GM12873 (cell line): ENCODE measurements at regions not wholly inside any gene's neighbourhood (a gene's known extent, or its start where the extent isn't known, plus 50 kb on each side); places are given as distances from the start of the nearest gene placed in this dataset.

Experiments
- TF ChIP-seq, protein P1 (sequence below): IDR thresholded peaks from 2 replicates; pipeline ENCODE4 v1.5.1; 2012; ENCODE audit warnings: low read depth, mild to moderate bottlenecking, moderate library complexity, low read length, control low read depth; ENCODE audit not compliant: insufficient read depth; ENCODE audit errors: missing control alignments

DNA sequence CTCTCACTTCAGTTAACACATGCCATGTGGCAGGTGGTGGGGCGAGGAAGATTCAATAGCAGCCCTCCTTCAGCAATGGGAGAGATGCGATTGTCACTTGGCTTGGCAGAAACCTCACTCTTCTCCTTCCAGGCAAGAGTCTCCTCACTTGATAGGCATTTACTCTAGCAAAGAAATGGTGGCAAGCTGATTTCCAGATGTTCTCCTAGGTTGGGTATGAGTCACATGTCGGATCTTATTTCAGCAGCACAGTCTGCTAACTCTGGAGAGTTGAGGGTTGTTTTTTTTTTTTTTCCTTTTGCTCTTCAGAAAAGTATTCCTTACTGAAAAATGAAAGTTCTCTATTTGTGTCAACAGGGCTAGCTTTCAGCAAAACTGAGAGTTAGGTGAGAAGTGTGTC, 119.5 kb upstream of the CHRDL1 start:
- TF ChIP-seq, protein P1, sequence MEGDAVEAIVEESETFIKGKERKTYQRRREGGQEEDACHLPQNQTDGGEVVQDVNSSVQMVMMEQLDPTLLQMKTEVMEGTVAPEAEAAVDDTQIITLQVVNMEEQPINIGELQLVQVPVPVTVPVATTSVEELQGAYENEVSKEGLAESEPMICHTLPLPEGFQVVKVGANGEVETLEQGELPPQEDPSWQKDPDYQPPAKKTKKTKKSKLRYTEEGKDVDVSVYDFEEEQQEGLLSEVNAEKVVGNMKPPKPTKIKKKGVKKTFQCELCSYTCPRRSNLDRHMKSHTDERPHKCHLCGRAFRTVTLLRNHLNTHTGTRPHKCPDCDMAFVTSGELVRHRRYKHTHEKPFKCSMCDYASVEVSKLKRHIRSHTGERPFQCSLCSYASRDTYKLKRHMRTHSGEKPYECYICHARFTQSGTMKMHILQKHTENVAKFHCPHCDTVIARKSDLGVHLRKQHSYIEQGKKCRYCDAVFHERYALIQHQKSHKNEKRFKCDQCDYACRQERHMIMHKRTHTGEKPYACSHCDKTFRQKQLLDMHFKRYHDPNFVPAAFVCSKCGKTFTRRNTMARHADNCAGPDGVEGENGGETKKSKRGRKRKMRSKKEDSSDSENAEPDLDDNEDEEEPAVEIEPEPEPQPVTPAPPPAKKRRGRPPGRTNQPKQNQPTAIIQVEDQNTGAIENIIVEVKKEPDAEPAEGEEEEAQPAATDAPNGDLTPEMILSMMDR = no peak

DNA sequence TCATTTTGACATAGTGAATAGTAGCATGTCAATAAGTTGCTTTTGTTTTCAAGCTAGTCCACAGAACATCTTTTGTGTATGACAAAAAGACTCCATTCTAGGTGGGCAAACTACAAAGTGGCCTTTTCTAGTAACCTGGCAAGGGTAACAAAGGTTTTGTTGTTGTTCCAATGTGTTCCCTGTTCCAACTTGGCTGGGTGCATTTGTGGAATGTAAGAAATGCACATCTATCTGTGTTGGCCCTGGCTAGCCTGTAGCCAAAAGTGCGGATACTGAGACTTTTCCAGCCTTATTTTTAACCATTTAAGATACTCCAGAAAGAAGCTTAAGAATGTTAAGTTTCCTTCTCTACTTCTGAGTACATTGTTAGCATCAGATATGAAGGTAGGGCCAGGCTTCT, 118.7 kb upstream of the CHRDL1 start:
- TF ChIP-seq, protein P1 = no peak

DNA sequence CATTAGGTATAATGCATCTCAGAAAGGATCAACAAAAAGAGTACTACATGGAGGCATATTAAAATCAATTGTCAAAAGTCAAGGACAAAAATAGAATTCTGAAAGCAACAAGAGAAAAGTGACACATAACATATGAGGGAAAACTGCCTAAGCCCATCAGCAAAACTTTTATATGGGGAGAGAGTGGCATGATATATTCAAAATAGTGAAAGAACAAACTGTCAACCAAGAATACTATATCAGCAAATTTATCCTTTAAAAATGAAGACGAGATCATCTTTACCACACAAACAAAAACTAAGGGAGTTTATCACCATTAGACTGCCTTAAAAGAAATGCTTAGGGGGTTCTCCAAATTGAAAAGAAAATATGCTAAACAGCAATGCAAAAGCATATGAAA, 86.4 kb upstream of the CHRDL1 start:
- TF ChIP-seq, protein P1 = no peak

DNA sequence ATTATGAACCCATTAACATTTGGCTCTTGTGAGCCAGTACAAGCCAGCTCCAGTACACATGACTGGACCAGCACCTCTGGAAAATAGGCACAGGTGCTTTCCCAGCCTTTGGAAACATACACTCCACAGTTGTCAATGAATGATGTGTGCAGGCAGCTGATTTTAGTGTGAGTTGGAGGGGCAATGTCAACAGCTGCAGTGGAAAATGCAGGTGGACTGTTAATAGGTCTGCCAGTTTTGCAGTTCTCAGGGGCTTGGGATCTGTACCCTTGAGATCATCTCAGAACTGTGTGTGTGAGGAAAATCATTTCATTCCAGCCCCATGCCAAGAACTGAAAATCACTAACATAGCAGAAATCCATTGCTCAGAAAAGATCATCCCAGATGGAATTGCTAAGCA, 81.7 kb upstream of the CHRDL1 start:
- TF ChIP-seq, protein P1 = no peak

DNA sequence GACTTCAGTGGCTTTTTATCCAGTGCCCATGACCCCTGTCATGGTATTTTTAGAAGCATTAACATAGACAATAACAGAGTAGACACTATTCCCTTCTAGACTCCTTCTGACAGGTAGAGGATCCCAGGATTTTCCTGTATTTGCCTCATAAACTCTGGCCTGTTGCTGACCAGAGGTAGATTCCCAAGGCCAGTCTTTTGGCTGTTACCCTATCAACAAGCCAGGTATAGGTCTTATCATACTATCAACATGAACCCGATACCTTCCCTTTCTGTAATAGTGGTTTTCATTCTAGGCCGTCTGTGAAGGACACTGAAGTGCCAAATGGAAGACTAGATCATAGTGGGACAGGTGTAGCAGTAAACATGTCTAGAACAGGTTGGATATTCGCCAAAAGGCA, 76.2 kb upstream of the CHRDL1 start:
- TF ChIP-seq, protein P1 = no peak

DNA sequence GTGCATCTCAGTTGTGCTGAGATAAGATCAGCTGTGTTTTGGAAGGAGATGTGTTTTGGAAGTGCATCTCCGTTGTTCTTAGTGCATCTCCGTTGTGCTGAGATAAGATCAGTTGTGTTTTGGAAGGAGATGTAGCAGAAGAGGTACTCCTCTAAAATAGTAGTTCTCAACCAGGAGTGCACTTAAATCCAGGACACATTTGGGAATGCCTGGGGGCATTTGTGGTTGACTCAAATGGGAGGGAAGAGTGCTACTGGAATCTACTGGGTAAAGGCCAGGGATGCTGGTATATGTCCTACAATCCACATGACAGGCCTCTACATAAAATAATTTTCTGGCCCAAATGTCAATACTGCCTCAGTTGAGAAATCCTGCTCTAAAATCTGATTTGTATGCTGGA, 70.8 kb upstream of the CHRDL1 start:
- TF ChIP-seq, protein P1 = no peak

DNA sequence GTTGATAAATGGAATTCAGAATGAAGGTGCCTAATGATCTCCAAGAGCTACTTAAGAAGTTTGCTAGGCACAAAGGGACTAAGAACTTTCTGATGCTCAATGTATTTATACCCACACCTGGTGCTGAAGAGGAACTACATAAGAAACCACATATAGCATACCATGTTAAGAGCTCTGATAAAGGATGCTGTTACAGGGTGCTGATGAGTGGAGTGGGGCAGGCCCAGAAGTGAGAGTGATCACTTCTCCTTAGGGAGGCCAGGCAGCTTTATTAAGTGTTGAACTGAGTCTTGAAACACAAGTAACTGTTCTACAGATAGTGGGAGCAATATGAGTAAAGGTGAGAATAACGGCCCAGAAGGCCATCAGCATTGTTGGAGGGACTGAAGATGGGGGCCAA, 68.3 kb upstream of the CHRDL1 start:
- TF ChIP-seq, protein P1 = no peak

DNA sequence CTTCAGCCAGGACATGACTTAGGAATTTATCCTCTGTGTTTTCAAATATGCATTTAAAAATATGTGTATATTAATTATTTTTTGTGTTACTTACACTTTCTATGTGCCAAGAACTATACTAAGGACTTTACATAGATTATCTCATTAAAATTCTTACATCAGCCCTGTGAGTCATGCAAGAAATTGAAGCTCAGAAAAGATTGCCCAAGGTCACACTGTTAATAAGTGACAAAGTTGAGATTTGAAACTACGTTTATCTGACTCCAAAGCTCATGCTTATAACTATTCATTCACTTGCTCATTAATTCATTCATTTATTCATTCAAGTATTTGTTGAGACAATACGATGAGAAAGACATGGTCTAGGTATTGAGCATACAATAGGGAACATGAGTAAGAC, 62.9 kb upstream of the CHRDL1 start:
- TF ChIP-seq, protein P1 = no peak
